Kidney capillary endothelial cell (primary cell): ENCODE measurements at regions not wholly inside any gene's neighbourhood (a gene's known extent, or its start where the extent isn't known, plus 50 kb on each side); places are given as distances from the start of the nearest gene placed in this dataset.
"Not testable (repeated sequence)": the region's sequence is repeated elsewhere in the genome, so short reads cannot be mapped to it uniquely, and the experiment has no call there.

Experiments used
- DNase-seq: peaks from one replicate; pipeline ENCODE4 v3.0.0-alpha.2; 2018; ENCODE audit warnings: low spot score

- DNase-seq, result no peak
These were observed 147.7 kb downstream of the COG6 start for GRCh38 chr13:39803156-39803555.

- DNase-seq, result no peak
These were observed 148.4 kb downstream of the COG6 start for GRCh38 chr13:39803851-39804250.

GRCh38 chr13:39804332-39805210 is 149.1 kb downstream of the COG6 start:
- DNase-seq, result no peak

- no peak for DNase-seq
These were observed 154.0 kb downstream of the COG6 start for GRCh38 chr13:39809466-39809865.

- DNase-seq, result no peak
These were observed 154.8 kb downstream of the COG6 start for GRCh38 chr13:39810091-39810877.

- DNase-seq, result no peak
These were observed 155.6 kb downstream of the COG6 start for GRCh38 chr13:39811051-39811450.

GRCh38 chr13:39811696-39812095 is 156.2 kb downstream of the COG6 start:
- DNase-seq, result no peak

GRCh38 chr13:39815345-39816111 is 160.1 kb downstream of the COG6 start:
- no peak for DNase-seq

- DNase-seq, result no peak
These were observed 161.5 kb downstream of the COG6 start for GRCh38 chr13:39816936-39817335.

GRCh38 chr13:39818953-39819352 is 163.5 kb downstream of the COG6 start:
- DNase-seq, result no peak

GRCh38 chr13:39820606-39821005 is 165.1 kb downstream of the COG6 start:
- DNase-seq, result no peak

- no peak for DNase-seq
These were observed 166.5 kb downstream of the COG6 start for GRCh38 chr13:39821977-39822376.

- DNase-seq, result no peak
These were observed 167.0 kb downstream of the COG6 start for GRCh38 chr13:39822437-39822836.

GRCh38 chr13:39823063-39823713 is 167.7 kb downstream of the COG6 start:
- no peak for DNase-seq

- no peak for DNase-seq
These were observed 170.4 kb downstream of the COG6 start for GRCh38 chr13:39825886-39826285.

GRCh38 chr13:39835253-39835652 is 179.8 kb downstream of the COG6 start:
- no peak for DNase-seq

- DNase-seq, result no peak
These were observed 180.6 kb downstream of the COG6 start for GRCh38 chr13:39836038-39836437.

- not testable (repeated sequence) for DNase-seq
These were observed 182.4 kb downstream of the COG6 start for GRCh38 chr13:39837866-39838265.

GRCh38 chr13:39840201-39840600 is 184.7 kb downstream of the COG6 start:
- DNase-seq, result no peak

- no peak for DNase-seq
These were observed 191.9 kb downstream of the COG6 start for GRCh38 chr13:39847336-39847735.

- no peak for DNase-seq
These were observed 199.8 kb downstream of the COG6 start for GRCh38 chr13:39855236-39855635.

- DNase-seq, result no peak
These were observed 201.3 kb downstream of the COG6 start for GRCh38 chr13:39856714-39857113.
